Parathyroid adenoma (tissue), 2 donors: ENCODE measurements at regions not wholly inside any gene's neighbourhood (a gene's known extent, or its start where the extent isn't known, plus 50 kb on each side); places are given as distances from the start of the nearest gene placed in this dataset.

ENCODE experiments used
- H2AFZ ChIP-seq: fragments of 300-600 bp; sonication (generic); one replicate; pipeline ENCODE4 v1.7.0; 2017; ENCODE audit warnings: antibody characterized with exemption, mild to moderate bottlenecking
- H3K27ac ChIP-seq: fragments of 300-600 bp; sonication (generic); one replicate; pipeline ENCODE4 v1.7.0; 2017
- H3K27me3 ChIP-seq: fragments of 300-600 bp; sonication (generic); one replicate; pipeline ENCODE4 v1.7.0; 2017; ENCODE audit warnings: low read length; ENCODE audit not compliant: control insufficient read depth, insufficient read depth
- H3K36me3 ChIP-seq: fragments of 300-600 bp; sonication (generic); one replicate; pipeline ENCODE4 v1.7.0; 2017; ENCODE audit warnings: low read length; ENCODE audit not compliant: control insufficient read depth, insufficient read depth
- H3K4me1 ChIP-seq: fragments of 300-600 bp; sonication (generic); one replicate; pipeline ENCODE4 v1.7.0; 2017; ENCODE audit warnings: control low read depth
- H3K4me2 ChIP-seq: fragments of 300-600 bp; sonication (generic); one replicate; pipeline ENCODE4 v1.7.0; 2017; ENCODE audit warnings: low read length
- H3K4me3 ChIP-seq: fragments of 300-600 bp; sonication (generic); one replicate; pipeline ENCODE4 v1.7.0; 2017; ENCODE audit warnings: low read depth, low read length
- H3K79me2 ChIP-seq: fragments of 300-600 bp; sonication (generic); one replicate; pipeline ENCODE4 v1.7.0; 2017; ENCODE audit warnings: control low read depth
- H3K9ac ChIP-seq: fragments of 300-600 bp; sonication (generic); one replicate; pipeline ENCODE4 v1.7.0; 2017; ENCODE audit warnings: mild to moderate bottlenecking
- H3K9me3 ChIP-seq: fragments of 300-600 bp; sonication (generic); one replicate; pipeline ENCODE4 v1.7.0; 2017; ENCODE audit warnings: low read length; ENCODE audit not compliant: control insufficient read depth
- CTCF ChIP-seq: fragments of 300-600 bp; sonication (generic); IDR thresholded peaks from one replicate; pipeline ENCODE4 v1.7.0; 2017; ENCODE audit warnings: antibody characterized with exemption, mild to moderate bottlenecking
- donor health status: primary hyperparathyroidism.

GRCh38 chr7:153472516-153472915, 579.7 kb upstream of the DPP6 start:
- Histone ChIP-seq H3K4me3 (no peak overlapping the region), H3K9me3 (no peaks in the 10 kb centered on the region), H3K9ac (no peak overlapping the region), H3K4me2 (no peak overlapping the region), H2AFZ (no peak overlapping the region), H3K36me3 (no peaks in the 10 kb centered on the region), H3K4me1 (no peaks in the 10 kb centered on the region), H3K79me2 (no peaks in the 10 kb centered on the region), H3K27me3 (no peaks in the 10 kb centered on the region), H3K27ac (no peak overlapping the region)
- no peak for TF ChIP-seq CTCF

- Histone ChIP-seq H2AFZ (no peak overlapping the region), H3K9ac (no peak overlapping the region), H3K36me3 (no peaks in the 10 kb centered on the region), H3K4me1 (no peaks in the 10 kb centered on the region), H3K79me2 (no peaks in the 10 kb centered on the region), H3K27ac (no peak overlapping the region), H3K4me2 (no peak overlapping the region), H3K27me3 (no peaks in the 10 kb centered on the region), H3K9me3 (no peaks in the 10 kb centered on the region), H3K4me3 (no peak overlapping the region)
- no peak for TF ChIP-seq CTCF
These were observed 579.0 kb upstream of the DPP6 start for GRCh38 chr7:153473185-153473584.

GRCh38 chr7:153475239-153475638, 577.0 kb upstream of the DPP6 start:
- H2AFZ ChIP-seq = no peak overlapping the region
- no peak overlapping the region for H3K9ac ChIP-seq
- H3K79me2 ChIP-seq = no peaks in the 10 kb centered on the region
- no peaks in the 10 kb centered on the region for H3K27me3 ChIP-seq
- no peak overlapping the region for H3K4me3 ChIP-seq
- no peaks in the 10 kb centered on the region for H3K36me3 ChIP-seq
- no peaks in the 10 kb centered on the region for H3K9me3 ChIP-seq
- no peaks in the 10 kb centered on the region for H3K4me1 ChIP-seq
- H3K4me2 ChIP-seq = no peak overlapping the region
- TF ChIP-seq CTCF = no peak
- no peak overlapping the region for H3K27ac ChIP-seq

- H3K36me3 ChIP-seq = no peaks in the 10 kb centered on the region
- H3K4me1 ChIP-seq = no peaks in the 10 kb centered on the region
- no peak for TF ChIP-seq CTCF
- peaks cover 3% of the 10 kb centered on the region for H3K9me3 ChIP-seq
- no peaks in the 10 kb centered on the region for H3K79me2 ChIP-seq
- no peak overlapping the region for H2AFZ ChIP-seq
- H3K27ac ChIP-seq = no peak overlapping the region
- no peak overlapping the region for H3K9ac ChIP-seq
- H3K4me3 ChIP-seq = no peak overlapping the region
- no peak overlapping the region for H3K4me2 ChIP-seq
- H3K27me3 ChIP-seq = no peaks in the 10 kb centered on the region
These were observed 576.0 kb upstream of the DPP6 start for GRCh38 chr7:153476166-153476565.

GRCh38 chr7:153496257-153496656, 555.9 kb upstream of the DPP6 start:
- H3K4me3 ChIP-seq = no peak overlapping the region
- no peaks in the 10 kb centered on the region for H3K9me3 ChIP-seq
- H3K4me1 ChIP-seq = no peaks in the 10 kb centered on the region
- no peak overlapping the region for H3K9ac ChIP-seq
- no peaks in the 10 kb centered on the region for H3K79me2 ChIP-seq
- H2AFZ ChIP-seq = no peak overlapping the region
- H3K27me3 ChIP-seq = no peaks in the 10 kb centered on the region
- TF ChIP-seq CTCF = no peak
- no peak overlapping the region for H3K27ac ChIP-seq
- no peak overlapping the region for H3K4me2 ChIP-seq
- no peaks in the 10 kb centered on the region for H3K36me3 ChIP-seq
